ENCODE measurements at regions not wholly inside any gene's neighbourhood (a gene's known extent, or its start where the extent isn't known, plus 50 kb on each side); places are given as distances from the start of the nearest gene placed in this dataset.
"Not testable (repeated sequence)": the region's sequence is repeated elsewhere in the genome, so short reads cannot be mapped to it uniquely, and the experiment has no call there.

GRCh38 chr6:57870083-57870482, 552.7 kb downstream of the PRIM2 start:
- not testable (repeated sequence) for DNase-seq

GRCh38 chr6:57873424-57873823, 556.0 kb downstream of the PRIM2 start:
- DNase-seq = not testable (repeated sequence)

DNA sequence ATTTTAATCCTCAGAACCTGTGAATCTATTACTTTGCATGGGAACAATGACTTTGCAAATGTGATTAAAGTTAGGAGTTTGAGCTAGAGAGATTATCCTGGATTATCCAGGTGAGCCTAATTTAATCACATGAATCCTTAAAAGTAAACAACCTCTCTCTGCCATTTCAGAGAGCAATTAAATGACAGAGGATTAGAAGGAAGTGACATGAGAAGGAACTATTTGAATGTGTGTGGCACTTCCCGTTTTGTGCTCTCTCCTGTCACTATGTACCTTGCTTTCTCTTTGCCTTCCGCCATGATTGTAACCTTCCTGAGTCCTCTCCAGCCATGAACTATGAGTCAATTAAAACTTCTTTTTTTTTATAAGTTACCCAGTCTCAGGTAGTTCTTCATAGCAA, 559.2 kb downstream of the PRIM2 start:
- not testable (repeated sequence) for DNase-seq

DNA sequence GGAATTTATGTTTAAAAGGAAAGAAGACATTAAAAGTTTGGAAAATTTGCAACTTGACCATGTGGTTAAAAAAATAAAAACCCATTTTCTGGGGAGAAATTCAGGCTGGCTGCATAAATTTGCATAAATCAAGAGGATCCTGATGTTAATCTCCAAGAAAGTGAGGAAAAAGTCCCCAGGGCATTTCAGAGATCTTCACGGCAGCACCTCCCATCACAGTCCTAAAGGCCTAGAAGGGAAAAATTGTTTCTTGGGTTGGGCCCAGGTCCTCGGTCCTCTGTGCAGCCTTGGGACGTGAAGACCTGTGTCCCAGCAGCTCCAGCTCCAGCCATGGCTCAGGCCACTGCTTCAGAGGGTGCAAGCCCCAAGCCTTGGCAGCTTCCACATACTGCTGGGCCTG, 560.3 kb downstream of the PRIM2 start:
- not testable (repeated sequence) for DNase-seq

GRCh38 chr6:57878792-57879191, 561.4 kb downstream of the PRIM2 start:
- not testable (repeated sequence) for DNase-seq

DNA sequence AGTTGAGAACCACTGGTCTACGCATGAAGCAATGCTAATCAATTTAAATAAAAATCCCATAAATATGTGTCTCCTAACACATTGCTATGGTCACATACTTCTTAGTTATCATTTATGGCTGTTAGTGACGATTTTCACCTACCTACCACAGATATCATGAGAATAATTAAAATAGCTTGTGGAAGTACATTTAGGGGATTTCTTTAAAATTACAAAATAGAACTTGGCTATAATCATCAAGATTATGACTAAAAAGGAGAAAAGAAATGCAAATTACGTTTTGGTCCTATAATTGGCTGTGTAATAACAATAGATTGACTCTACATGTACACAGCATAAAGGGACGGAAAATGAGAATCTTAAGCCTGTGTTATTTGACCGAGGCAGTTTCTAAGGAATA, 581.4 kb downstream of the PRIM2 start:
- not testable (repeated sequence) for DNase-seq

DNA sequence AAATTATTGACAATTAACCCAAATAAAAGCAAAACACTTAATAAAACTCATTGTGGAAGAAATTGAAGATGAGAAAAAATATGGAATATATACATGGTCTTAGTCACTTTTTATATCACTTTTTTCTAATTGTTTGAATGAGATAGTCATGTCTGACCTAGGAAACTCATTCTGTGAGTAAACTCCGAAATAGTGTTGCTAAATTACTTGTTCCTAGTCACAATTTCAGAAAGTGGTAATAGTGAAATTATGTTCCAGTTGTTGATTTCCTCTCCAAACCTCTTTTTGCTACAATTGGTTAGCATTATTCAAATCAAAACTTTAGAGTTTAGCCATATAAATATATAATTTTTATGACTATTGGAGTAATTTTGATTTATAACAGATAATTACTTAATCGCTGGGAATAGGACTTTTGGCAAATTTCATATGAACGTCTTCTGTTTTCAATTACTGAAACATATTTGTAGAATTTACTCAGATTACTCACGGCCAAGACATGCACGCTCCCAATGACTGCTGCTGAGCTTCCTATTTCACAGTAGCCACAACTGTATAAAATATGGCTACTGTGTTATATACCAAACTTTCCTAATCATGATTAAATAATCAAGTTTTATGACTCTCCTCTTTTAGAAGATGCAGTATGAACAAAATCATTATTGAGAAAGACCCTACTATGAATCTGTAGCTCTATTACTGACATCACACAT, 583.4 kb downstream of the PRIM2 start:
- DNase-seq = not testable (repeated sequence)

DNA sequence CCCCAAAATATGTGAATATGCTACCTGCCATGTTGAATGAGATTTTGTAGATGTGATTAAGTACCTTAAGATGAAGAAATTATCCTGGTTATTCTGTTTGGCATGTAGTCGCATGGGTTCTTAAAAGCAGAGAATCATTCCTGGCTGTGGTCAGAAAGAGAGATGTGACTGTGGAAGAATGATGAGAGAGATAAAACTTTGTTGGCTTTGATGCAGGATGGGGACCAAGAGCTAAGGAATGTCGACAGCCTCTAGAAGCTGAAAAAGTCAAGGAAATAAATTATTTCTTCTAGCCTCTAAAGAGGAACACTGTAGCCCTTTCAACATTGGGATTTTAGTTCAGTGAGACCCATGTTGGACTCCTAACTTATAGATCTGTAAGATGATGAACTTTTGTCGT, 584.0 kb downstream of the PRIM2 start:
- not testable (repeated sequence) for DNase-seq

DNA sequence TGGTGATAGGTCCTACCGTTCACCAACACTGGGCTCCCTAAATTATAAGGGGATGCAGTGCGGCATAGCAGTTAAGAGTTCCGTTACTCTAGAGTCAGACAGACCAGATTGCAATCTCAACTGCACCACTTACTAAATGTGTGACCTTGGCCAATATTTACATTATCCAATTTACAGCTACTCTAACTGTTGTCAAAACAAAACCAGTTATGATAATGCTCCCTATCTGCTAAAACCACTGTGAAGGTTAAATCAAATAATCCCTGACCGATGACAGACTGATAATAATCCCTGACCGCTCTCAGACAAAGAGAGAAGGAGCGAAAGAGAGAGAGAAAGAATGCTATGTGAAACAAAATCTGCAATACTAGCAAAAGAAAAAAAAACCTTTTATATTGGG, 586.9 kb downstream of the PRIM2 start:
- not testable (repeated sequence) for DNase-seq

GRCh38 chr6:57915300-57915699, 597.9 kb downstream of the PRIM2 start:
- not testable (repeated sequence) for DNase-seq

GRCh38 chr6:57942966-57943365, 625.5 kb downstream of the PRIM2 start:
- not testable (repeated sequence) for DNase-seq

DNA sequence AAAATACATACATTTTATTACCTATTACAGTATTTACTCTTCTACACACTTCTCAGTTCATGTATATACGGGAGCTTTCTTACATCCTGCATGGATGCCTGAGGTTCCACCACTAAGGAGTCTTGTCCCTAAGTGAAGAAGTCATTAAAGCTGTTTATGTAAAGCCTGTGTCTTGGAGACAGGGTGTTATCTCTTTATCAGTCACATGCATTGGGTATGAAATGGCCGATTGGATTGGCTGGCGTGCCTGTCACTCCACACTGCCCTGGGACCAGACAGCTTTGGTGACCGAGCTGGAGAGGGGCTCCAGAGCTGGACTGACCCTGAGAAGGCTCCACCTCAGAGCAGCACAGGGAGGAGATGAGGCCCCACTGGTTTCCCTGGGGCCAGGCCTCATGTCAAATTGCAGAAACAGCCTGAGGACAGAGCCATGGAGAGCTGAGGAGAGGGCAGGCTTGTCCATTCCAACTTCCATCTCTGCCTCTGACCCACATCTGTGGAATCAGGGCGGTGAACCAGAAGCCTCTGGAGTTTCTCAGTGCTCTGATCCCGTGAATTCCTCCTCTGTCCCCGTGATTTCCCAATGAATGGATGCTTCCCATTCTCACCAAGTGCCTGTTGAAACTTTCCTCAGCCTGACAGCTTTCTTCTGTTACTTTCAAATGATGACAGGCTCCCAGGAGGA, 628.8 kb downstream of the PRIM2 start:
- not testable (repeated sequence) for DNase-seq

- DNase-seq = not testable (repeated sequence)
These were observed 629.3 kb downstream of the PRIM2 start for GRCh38 chr6:57946769-57947091.

GRCh38 chr6:57948481-57948880, 631.1 kb downstream of the PRIM2 start:
- not testable (repeated sequence) for DNase-seq

DNA sequence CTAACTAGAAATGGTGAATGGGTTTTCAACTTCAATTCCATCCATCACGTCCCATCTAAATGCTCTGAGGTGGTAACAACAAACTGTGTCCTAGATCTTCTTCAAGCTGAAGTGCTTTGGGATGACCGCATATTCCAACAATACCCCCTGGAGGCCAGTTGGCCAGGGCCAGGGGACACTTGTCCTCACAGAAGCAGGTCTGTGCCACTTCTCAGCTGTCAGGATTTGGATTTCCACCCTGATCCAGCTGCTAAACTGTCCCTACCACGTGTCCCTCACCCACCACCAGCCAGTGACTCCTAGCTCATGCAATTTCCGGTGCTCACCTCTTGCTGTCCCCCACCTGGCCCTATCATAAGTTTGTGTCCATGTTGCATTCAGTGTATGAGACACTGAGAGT, 633.0 kb downstream of the PRIM2 start:
- DNase-seq = not testable (repeated sequence)

DNA sequence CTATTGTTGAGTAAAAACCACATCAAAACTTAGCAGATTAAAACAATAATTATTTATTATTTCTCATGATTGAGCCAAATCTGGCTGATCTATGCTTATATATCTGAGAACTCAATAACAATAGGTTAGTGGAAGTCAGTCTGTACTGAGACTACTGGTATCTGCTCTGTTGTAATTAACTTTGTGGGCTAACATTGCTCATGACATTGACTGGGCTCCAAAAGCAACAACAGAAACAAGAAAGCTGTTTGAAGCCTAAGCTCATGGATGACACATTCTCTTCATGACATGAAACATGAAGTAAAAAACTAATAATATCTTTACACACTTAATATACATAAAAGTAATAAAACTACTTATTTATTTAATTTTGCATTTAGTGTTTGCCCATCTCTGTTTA, 649.3 kb downstream of the PRIM2 start:
- not testable (repeated sequence) for DNase-seq

GRCh38 chr6:57971956-57972355, 654.5 kb downstream of the PRIM2 start:
- not testable (repeated sequence) for DNase-seq

DNA sequence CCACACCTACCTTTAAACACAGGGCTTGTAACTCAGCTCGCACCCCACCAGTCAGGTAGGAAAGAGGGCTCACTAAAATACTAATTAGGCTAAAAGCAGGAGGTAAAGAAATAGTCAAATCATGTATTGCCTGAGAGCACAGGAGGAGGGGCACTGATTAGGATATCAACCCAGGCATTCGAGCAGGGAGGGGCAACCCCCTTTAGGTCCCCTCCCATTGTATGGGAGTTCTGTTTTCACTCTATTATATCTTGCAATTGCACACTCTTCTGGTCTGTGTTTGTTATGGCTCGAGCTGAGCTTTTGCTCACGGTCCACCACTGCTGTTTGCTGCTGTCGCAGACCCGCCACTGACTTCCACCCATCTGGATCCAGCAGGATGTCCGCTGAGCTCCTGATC, 657.2 kb downstream of the PRIM2 start:
- DNase-seq = no peak

DNA sequence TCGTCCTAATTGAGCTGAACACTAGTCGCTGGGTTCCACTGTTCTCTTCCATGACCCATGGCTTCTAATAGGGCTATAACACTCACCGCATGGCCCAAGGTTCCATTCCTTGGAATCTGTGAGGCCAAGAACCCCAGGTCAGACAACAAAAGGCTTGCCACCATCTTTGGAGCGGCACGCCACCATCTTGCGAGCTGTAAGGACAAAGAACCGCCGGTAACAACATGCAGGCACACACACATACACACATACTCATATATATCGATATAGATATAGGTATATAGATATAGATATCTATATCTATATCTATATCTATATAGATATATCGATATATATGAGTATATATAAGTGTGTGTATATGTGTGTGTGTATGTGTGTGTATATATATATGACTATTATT, 657.7 kb downstream of the PRIM2 start:
- DNase-seq = not testable (repeated sequence)

DNA sequence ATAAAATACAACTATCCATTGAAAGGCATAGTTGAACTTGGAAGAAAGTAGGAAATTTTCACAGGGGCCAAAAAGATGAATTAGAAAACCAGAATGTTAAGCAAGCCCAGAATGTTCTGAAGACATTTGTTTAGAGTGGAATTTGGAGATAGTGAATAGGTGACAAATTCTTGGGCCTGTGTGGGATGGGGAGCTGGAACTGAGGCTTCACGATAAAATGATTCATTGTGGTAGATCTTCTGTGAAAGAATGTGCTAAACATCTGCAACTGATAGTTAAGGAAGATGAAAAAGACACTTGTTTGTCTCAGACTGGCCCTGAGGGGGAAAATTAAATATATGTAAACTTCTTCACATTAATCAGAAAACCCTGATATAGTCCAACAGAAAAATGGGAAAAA, 658.9 kb downstream of the PRIM2 start:
- DNase-seq = not testable (repeated sequence)

- not testable (repeated sequence) for DNase-seq
These were observed 666.2 kb downstream of the PRIM2 start for GRCh38 chr6:57983603-57984002.

- not testable (repeated sequence) for DNase-seq
These were observed 667.1 kb downstream of the PRIM2 start for GRCh38 chr6:57984575-57984974.

- DNase-seq = not testable (repeated sequence)
These were observed 668.3 kb downstream of the PRIM2 start for GRCh38 chr6:57985734-57986133.

DNA sequence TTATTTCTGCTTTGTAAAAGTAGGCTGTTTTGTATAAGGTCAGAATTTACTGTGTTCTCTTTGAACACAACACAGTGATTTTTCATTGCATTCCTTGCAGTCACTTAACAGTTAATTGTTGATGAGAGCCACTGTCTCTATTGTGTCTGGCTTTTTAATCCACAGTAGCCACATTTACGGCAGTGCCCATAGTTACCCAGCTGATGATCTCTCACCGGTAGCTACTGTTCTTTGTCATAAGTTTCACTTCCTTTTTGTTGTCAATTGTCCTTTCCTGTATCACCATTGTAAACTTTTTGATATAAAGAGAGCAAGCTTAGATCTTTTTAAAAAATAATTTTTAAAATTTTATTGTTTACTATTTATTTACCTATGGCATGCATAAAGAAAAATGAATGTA, 669.2 kb downstream of the PRIM2 start:
- not testable (repeated sequence) for DNase-seq
